ENCODE measurements at regions not wholly inside any gene's neighbourhood (a gene's known extent, or its start where the extent isn't known, plus 50 kb on each side); places are given as distances from the start of the nearest gene placed in this dataset.

DNA sequence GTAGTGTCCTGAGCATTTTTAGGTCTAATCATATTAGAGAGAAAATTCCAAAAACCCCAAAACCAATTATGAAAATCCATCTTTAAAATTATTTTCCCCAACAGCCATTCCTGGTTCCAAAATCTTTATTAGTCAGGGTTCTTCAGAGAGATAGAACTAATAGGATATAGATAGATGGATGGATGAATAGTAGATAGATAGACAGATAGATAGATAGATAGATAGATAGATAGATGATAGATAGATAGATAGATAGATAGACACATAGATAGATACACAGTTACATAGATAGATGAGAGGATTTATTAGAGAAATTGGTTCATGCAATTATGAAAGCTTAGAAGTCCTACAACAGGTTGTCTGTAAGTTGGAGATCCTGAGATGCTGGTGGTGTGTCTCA is 122.7 kb upstream of the POGK start:
- TF ChIP-seq, protein P1, sequence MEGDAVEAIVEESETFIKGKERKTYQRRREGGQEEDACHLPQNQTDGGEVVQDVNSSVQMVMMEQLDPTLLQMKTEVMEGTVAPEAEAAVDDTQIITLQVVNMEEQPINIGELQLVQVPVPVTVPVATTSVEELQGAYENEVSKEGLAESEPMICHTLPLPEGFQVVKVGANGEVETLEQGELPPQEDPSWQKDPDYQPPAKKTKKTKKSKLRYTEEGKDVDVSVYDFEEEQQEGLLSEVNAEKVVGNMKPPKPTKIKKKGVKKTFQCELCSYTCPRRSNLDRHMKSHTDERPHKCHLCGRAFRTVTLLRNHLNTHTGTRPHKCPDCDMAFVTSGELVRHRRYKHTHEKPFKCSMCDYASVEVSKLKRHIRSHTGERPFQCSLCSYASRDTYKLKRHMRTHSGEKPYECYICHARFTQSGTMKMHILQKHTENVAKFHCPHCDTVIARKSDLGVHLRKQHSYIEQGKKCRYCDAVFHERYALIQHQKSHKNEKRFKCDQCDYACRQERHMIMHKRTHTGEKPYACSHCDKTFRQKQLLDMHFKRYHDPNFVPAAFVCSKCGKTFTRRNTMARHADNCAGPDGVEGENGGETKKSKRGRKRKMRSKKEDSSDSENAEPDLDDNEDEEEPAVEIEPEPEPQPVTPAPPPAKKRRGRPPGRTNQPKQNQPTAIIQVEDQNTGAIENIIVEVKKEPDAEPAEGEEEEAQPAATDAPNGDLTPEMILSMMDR (IDR thresholded peaks at IDR 0.05; ENCODE audit: borderline replicate concordance, extremely low read depth, insufficient read depth) = no peak
- Histone ChIP-seq H3K9ac (ENCODE audit: low read length in 3 of 3) (no peak overlapping the region), H3K4me1 (ENCODE audit: control insufficient read depth in 2 of 3, insufficient read depth in 2 of 3, low read depth in 1 of 3, low read length in 3 of 3) (no peaks in the 10 kb centered on the region), H3K4me3 (ENCODE audit: low read length in 3 of 3) (no peak overlapping the region), H3K27ac (ENCODE audit: low read depth in 2 of 2, low read length in 2 of 2) (no peak overlapping the region), H3K36me3 (ENCODE audit: control insufficient read depth in 2 of 3, insufficient read depth in 3 of 3, low read length in 3 of 3) (no peaks in the 10 kb centered on the region), H3K27me3 (ENCODE audit: control insufficient read depth, insufficient read depth, low read length) (no peaks in the 10 kb centered on the region), H3K9me3 (ENCODE audit: control insufficient read depth in 2 of 3, insufficient read depth in 1 of 3, low read length in 3 of 3) (peaks cover 0 to 5% (median 0%) of the 10 kb centered on the region in 3 donors)
- no peak for DNase-seq
- FAIRE-seq = no peak
- intact Hi-C loops (cut with DNase I) = no loop called here

GRCh38 chr1:166721145-166721544 is 118.1 kb upstream of the POGK start:
- Histone ChIP-seq H3K4me1 (ENCODE audit: control insufficient read depth in 2 of 3, insufficient read depth in 2 of 3, low read depth in 1 of 3, low read length in 3 of 3) (no peaks in the 10 kb centered on the region), H3K36me3 (ENCODE audit: control insufficient read depth in 2 of 3, insufficient read depth in 3 of 3, low read length in 3 of 3) (no peaks in the 10 kb centered on the region), H3K9ac (ENCODE audit: low read length in 3 of 3) (no peak overlapping the region), H3K4me3 (ENCODE audit: low read length in 3 of 3) (no peak overlapping the region), H3K9me3 (ENCODE audit: control insufficient read depth in 2 of 3, insufficient read depth in 1 of 3, low read length in 3 of 3) (peaks cover 0 to 6% (median 0%) of the 10 kb centered on the region in 3 donors), H3K27ac (ENCODE audit: low read depth in 2 of 2, low read length in 2 of 2) (no peak overlapping the region), H3K27me3 (ENCODE audit: control insufficient read depth, insufficient read depth, low read length) (no peaks in the 10 kb centered on the region)
- TF ChIP-seq, protein P1 (IDR thresholded peaks at IDR 0.05; ENCODE audit: borderline replicate concordance, extremely low read depth, insufficient read depth) = no peak
- FAIRE-seq (no peak), DNase-seq (no peak)
- intact Hi-C loops (cut with DNase I) = no loop called here

DNA sequence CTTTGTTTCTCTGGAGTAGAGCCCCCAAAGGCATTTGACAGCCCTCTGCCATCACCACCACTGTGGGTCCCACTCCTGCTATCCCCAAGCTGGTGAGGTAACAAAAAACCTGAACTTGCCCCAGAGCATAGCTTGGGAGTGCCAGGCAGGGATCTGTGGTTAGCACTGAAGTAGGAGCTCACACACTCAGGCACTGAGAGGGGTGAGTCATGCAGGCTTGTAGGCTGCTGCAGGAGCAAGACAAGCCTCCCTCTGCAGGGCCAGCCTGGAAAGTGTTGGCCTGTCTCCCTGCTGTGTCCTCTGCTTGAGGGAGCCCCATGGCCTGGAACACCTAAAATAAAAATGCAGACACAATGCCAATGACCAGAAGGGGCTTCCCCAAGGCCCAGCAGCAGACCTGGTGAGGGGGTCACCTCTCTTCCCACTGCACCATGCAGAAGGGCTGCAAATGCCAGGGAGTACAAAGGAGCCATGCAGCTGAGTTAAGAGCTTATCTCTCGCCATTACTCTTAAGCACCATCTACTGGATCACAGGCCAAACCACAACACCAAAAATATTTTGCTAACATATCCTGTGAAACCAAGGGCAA is 108.9 kb upstream of the POGK start:
- Histone ChIP-seq H3K36me3 (ENCODE audit: control insufficient read depth in 2 of 3, insufficient read depth in 3 of 3, low read length in 3 of 3) (no peaks in the 10 kb centered on the region), H3K27ac (ENCODE audit: low read depth in 2 of 2, low read length in 2 of 2) (no peak overlapping the region), H3K9me3 (ENCODE audit: control insufficient read depth in 2 of 3, insufficient read depth in 1 of 3, low read length in 3 of 3) (peaks cover 0 to 5% (median 0%) of the 10 kb centered on the region in 3 donors), H3K27me3 (ENCODE audit: control insufficient read depth, insufficient read depth, low read length) (no peaks in the 10 kb centered on the region), H3K9ac (ENCODE audit: low read length in 3 of 3) (no peak overlapping the region), H3K4me1 (ENCODE audit: control insufficient read depth in 2 of 3, insufficient read depth in 2 of 3, low read depth in 1 of 3, low read length in 3 of 3) (no peaks in the 10 kb centered on the region), H3K4me3 (ENCODE audit: low read length in 3 of 3) (no peak overlapping the region)
- FAIRE-seq = no peak
- intact Hi-C loops (cut with DNase I) = no loop called here
- TF ChIP-seq, protein P1 (IDR thresholded peaks at IDR 0.05; ENCODE audit: borderline replicate concordance, extremely low read depth, insufficient read depth) = no peak
- no peak for DNase-seq

- FAIRE-seq (no peak), DNase-seq (no peak)
- intact Hi-C loops (cut with DNase I) = no loop called here
- Histone ChIP-seq H3K4me1 (ENCODE audit: control insufficient read depth in 2 of 3, insufficient read depth in 2 of 3, low read depth in 1 of 3, low read length in 3 of 3) (no peaks in the 10 kb centered on the region), H3K27me3 (ENCODE audit: control insufficient read depth, insufficient read depth, low read length) (no peaks in the 10 kb centered on the region), H3K36me3 (ENCODE audit: control insufficient read depth in 2 of 3, insufficient read depth in 3 of 3, low read length in 3 of 3) (no peaks in the 10 kb centered on the region), H3K4me3 (ENCODE audit: low read length in 3 of 3) (no peak overlapping the region), H3K9ac (ENCODE audit: low read length in 3 of 3) (no peak overlapping the region), H3K27ac (ENCODE audit: low read depth in 2 of 2, low read length in 2 of 2) (no peak overlapping the region), H3K9me3 (ENCODE audit: control insufficient read depth in 2 of 3, insufficient read depth in 1 of 3, low read length in 3 of 3) (no peaks in the 10 kb centered on the region)
- TF ChIP-seq, protein P1 (IDR thresholded peaks at IDR 0.05; ENCODE audit: borderline replicate concordance, extremely low read depth, insufficient read depth) = no peak
Observed at GRCh38 chr1:166738140-166738539, 101.1 kb upstream of the POGK start.
